Erythroblast (primary cell): ENCODE measurements at regions not wholly inside any gene's neighbourhood (a gene's known extent, or its start where the extent isn't known, plus 50 kb on each side); places are given as distances from the start of the nearest gene placed in this dataset.
"Not testable (repeated sequence)": the region's sequence is repeated elsewhere in the genome, so short reads cannot be mapped to it uniquely, and the experiment has no call there.

ENCODE experiments used
- GATA1 ChIP-seq: IDR thresholded peaks from 2 replicates; pipeline ENCODE4 v1.6.1; 2011; ENCODE audit warnings: low read depth, mild to moderate bottlenecking, control low read depth, low read length, moderate library complexity
- POLR2A ChIP-seq: IDR thresholded peaks from 2 replicates; pipeline ENCODE4 v1.6.1; 2011; ENCODE audit warnings: mild to moderate bottlenecking, low read length

- not testable (repeated sequence) for TF ChIP-seq POLR2A, GATA1
These were observed 362.5 kb downstream of the TMEM167A start for GRCh38 chr5:82714732-82715131.
